ENCODE measurements at regions not wholly inside any gene's neighbourhood (a gene's known extent, or its start where the extent isn't known, plus 50 kb on each side); places are given as distances from the start of the nearest gene placed in this dataset.

DNA sequence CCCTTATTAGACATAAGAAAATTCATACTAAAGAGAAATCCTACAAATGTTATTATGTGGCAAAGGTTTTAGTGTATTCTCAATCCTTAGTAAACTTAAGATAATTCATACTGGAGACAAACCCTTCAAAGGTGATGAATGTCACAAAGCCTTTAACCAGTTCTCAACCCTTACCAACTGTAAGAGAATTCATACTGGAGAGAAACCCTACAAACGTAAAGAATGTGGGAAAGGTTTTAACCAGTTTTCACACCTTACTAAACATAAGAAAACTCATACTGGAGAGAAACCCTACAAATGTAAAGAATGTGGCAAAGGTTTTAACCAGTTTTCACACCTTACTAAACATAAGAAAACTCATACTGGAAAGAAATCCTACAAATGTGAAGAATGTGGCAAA is 93.2 kb downstream of the ZNF680 start:
- TF ChIP-seq ZNF624 (tag by site-specific recombination; IDR thresholded peaks at IDR 0.05) (no peak), ZNF175 (tag by site-specific recombination; IDR thresholded peaks at IDR 0.05) (no peak), ZBTB7A (tag by site-specific recombination; IDR thresholded peaks at IDR 0.05; ENCODE audit: low read depth) (no peak), YY2 (tag by site-specific recombination; IDR thresholded peaks at IDR 0.05) (no peak), ZNF600 (tag by site-specific recombination; IDR thresholded peaks at IDR 0.05) (no peak), IKZF3 (tag by site-specific recombination; IDR thresholded peaks at IDR 0.05) (no peak), GLIS2 (tag by site-specific recombination; IDR thresholded peaks at IDR 0.05) (no peak)
- POLR2A ChIA-PET: no interaction called here
- Histone ChIP-seq H3K4me3 (ENCODE audit: low read depth, low read length) (no peak overlapping the region), H3K4me1 (ENCODE audit: control insufficient read depth, insufficient read depth, low read length) (no peaks in the 10 kb centered on the region), H3K9me3 (ENCODE audit: control insufficient read depth, insufficient read depth, low read depth, low read length) (no peaks in the 10 kb centered on the region), H3K27ac (ENCODE audit: extremely low read depth, low read depth, low read length) (no peak overlapping the region), H3K36me3 (ENCODE audit: control insufficient read depth in 2 of 2, insufficient read depth in 1 of 2, low read length in 2 of 2) (no peaks in the 10 kb centered on the region)
- CTCF ChIA-PET: no interaction called here

DNA sequence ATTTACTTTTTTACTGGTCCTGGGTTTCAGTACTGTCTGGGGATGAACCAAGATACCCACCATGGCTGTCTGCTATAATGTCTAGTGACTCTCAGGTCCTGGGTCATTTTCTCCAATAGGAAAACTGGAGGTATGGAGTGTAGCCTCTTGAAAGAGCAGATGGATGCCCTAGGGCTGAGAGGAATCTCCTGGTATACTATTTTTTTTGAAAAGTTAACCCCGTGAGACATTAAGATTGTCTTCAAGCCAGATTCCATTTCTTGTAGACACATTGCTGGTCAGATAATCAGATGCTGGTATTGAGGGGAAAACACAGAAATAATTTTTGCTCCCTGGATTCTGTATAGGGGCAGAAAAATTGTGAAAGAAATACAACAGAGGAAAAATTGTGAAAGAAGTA is 97.3 kb downstream of the ZNF680 start:
- TF ChIP-seq ZNF48 (tag by site-specific recombination; IDR thresholded peaks at IDR 0.05): no peak
- no peak for TF ChIP-seq ZNF585B (tag by site-specific recombination; IDR thresholded peaks at IDR 0.05)
- no peak for TF ChIP-seq WT1 (tag by site-specific recombination; IDR thresholded peaks at IDR 0.05)
- no peak for TF ChIP-seq AEBP2 (tag by site-specific recombination; IDR thresholded peaks at IDR 0.05; ENCODE audit: borderline replicate concordance)
- no peak for TF ChIP-seq ZFP37 (tag by site-specific recombination; IDR thresholded peaks at IDR 0.05)
- TF ChIP-seq ZFP41 (tag by site-specific recombination; IDR thresholded peaks at IDR 0.05; ENCODE audit: borderline replicate concordance): no peak
- POLR2A ChIA-PET: no interaction called here
- CTCF ChIA-PET: no interaction called here

GRCh38 chr7:64463636-64464375 is 99.1 kb downstream of the ZNF680 start:
- peak overlapping the region; percentile 17 for H3K4me3 ChIP-seq (ENCODE audit: low read depth, low read length)
- no peaks in the 10 kb centered on the region for H3K36me3 ChIP-seq (ENCODE audit: control insufficient read depth in 2 of 2, insufficient read depth in 1 of 2, low read length in 2 of 2)
- TF ChIP-seq ZBTB7A (tag by site-specific recombination; IDR thresholded peaks at IDR 0.05; ENCODE audit: low read depth) (no peak), KLF17 (tag by site-specific recombination; IDR thresholded peaks at IDR 0.05) (no peak), KLF8 (tag by site-specific recombination; IDR thresholded peaks at IDR 0.05) (no peak), GLIS2 (tag by site-specific recombination; IDR thresholded peaks at IDR 0.05) (no peak), ZNF426 (tag by site-specific recombination; IDR thresholded peaks at IDR 0.05) (no peak), ZNF777 (tag by site-specific recombination; IDR thresholded peaks at IDR 0.05; ENCODE audit: borderline replicate concordance) (no peak), SCRT2 (tag by site-specific recombination; IDR thresholded peaks at IDR 0.05) (no peak), ZBTB44 (tag by site-specific recombination; IDR thresholded peaks at IDR 0.05) (no peak), ZNF549 (tag by site-specific recombination; IDR thresholded peaks at IDR 0.05) (no peak), KLF1 (tag by site-specific recombination; IDR thresholded peaks at IDR 0.05) (no peak)
- TF ChIP-seq, protein P1, sequence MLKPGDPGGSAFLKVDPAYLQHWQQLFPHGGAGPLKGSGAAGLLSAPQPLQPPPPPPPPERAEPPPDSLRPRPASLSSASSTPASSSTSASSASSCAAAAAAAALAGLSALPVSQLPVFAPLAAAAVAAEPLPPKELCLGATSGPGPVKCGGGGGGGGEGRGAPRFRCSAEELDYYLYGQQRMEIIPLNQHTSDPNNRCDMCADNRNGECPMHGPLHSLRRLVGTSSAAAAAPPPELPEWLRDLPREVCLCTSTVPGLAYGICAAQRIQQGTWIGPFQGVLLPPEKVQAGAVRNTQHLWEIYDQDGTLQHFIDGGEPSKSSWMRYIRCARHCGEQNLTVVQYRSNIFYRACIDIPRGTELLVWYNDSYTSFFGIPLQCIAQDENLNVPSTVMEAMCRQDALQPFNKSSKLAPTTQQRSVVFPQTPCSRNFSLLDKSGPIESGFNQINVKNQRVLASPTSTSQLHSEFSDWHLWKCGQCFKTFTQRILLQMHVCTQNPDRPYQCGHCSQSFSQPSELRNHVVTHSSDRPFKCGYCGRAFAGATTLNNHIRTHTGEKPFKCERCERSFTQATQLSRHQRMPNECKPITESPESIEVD (tag by site-specific recombination; IDR thresholded peaks at IDR 0.05): no peak
- TF ChIP-seq, protein P2, sequence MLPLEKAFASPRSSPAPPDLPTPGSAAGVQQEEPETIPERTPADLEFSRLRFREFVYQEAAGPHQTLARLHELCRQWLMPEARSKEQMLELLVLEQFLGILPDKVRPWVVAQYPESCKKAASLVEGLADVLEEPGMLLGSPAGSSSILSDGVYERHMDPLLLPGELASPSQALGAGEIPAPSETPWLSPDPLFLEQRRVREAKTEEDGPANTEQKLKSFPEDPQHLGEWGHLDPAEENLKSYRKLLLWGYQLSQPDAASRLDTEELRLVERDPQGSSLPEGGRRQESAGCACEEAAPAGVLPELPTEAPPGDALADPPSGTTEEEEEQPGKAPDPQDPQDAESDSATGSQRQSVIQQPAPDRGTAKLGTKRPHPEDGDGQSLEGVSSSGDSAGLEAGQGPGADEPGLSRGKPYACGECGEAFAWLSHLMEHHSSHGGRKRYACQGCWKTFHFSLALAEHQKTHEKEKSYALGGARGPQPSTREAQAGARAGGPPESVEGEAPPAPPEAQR (tag by site-specific recombination; IDR thresholded peaks at IDR 0.05): no peak
- ChIA-PET POLR2A (interaction anchor here (0.7 kb wide), 1 partner anchor 729 kb away, joined by 3 read pairs; no protein-coding TSS in a partner anchor), CTCF (no interaction called here)
- H3K4me1 ChIP-seq (ENCODE audit: control insufficient read depth, insufficient read depth, low read length): no peaks in the 10 kb centered on the region
- no peaks in the 10 kb centered on the region for H3K9me3 ChIP-seq (ENCODE audit: control insufficient read depth, insufficient read depth, low read depth, low read length)
- no peak overlapping the region for H3K27ac ChIP-seq (ENCODE audit: extremely low read depth, low read depth, low read length)

More for the DNA sequence above, 97.3 kb downstream of the ZNF680 start:
- Histone ChIP-seq H3K4me3 (ENCODE audit: low read depth, low read length) (no peak overlapping the region), H3K9me3 (ENCODE audit: control insufficient read depth, insufficient read depth, low read depth, low read length) (no peaks in the 10 kb centered on the region), H3K27ac (ENCODE audit: extremely low read depth, low read depth, low read length) (no peak overlapping the region), H3K4me1 (ENCODE audit: control insufficient read depth, insufficient read depth, low read length) (no peaks in the 10 kb centered on the region), H3K36me3 (ENCODE audit: control insufficient read depth in 2 of 2, insufficient read depth in 1 of 2, low read length in 2 of 2) (no peaks in the 10 kb centered on the region)

Measured in HEK293 (cell line).